ENCODE measurements at regions not wholly inside any gene's neighbourhood (a gene's known extent, or its start where the extent isn't known, plus 50 kb on each side); places are given as distances from the start of the nearest gene placed in this dataset.
A peak's percentile ranks its signal among the peaks of the same experiment; 100 is the strongest.

- 33% methylated on average over 4 of the region's 4 CpGs for WGBS (ENCODE audit: low lambda C conversion rate)
- Histone ChIP-seq H3K4me3 (ENCODE audit: low read depth in 2 of 2, low read length in 1 of 2) (no peak overlapping the region), H3K79me2 (ENCODE audit: insufficient read depth) (no peaks in the 10 kb centered on the region), H3K27ac (ENCODE audit: low read depth in 2 of 2, low read length in 1 of 2) (no peak overlapping the region), H3F3A (replicated peaks; ENCODE audit: insufficient read depth) (no peaks in the 10 kb centered on the region), H3K36me3 (replicated peaks in 1 of 2; ENCODE audit: control insufficient read depth in 1 of 2, insufficient read depth in 2 of 2, low read length in 1 of 2) (no peaks in the 10 kb centered on the region), H3K27me3 (ENCODE audit: insufficient read depth) (no peaks in the 10 kb centered on the region), H3K9me3 (no peaks in the 10 kb centered on the region), H3K9me2 (no peaks in the 10 kb centered on the region), H3K4me1 (ENCODE audit: control insufficient read depth in 1 of 2, insufficient read depth in 2 of 2, low read depth in 1 of 2, low read length in 1 of 2) (0 out of 4 replicates have a peak, but pooled peaks cover 0 to 8% of the 10 kb centered on the region in 2 experiments), H3K9ac (no peak overlapping the region), H4K20me1 (ENCODE audit: insufficient read depth) (no peaks in the 10 kb centered on the region), H3K4me2 (no peak overlapping the region), H2AFZ (ENCODE audit: low read depth) (peak overlapping the region; percentile 21; the same call in 1 of the 2 replicates)
- CTCF ChIA-PET = no interaction called here
- TF ChIP-seq RXRA (IDR thresholded peaks at IDR 0.05; ENCODE audit: borderline replicate concordance, low read depth) (no peak), TAF1 (IDR thresholded peaks at IDR 0.05; ENCODE audit: borderline replicate concordance, low read depth, low read length) (no peak), ZBTB33 (IDR thresholded peaks at IDR 0.05; ENCODE audit: borderline replicate concordance, low read depth) (no peak)
- no peak for DNase-seq
- POLR2A ChIA-PET = no interaction called here
Measured at GRCh38 chr6:105692613-105693215, 289.8 kb upstream of the PREP start.

GRCh38 chr6:105691971-105692370 lies 289.1 kb upstream of the PREP start:
- Histone ChIP-seq H3K4me3 (ENCODE audit: low read depth in 2 of 2, low read length in 1 of 2) (no peak overlapping the region), H3K4me1 (ENCODE audit: control insufficient read depth in 1 of 2, insufficient read depth in 2 of 2, low read depth in 1 of 2, low read length in 1 of 2) (0 out of 4 replicates have a peak, but pooled peaks cover 0 to 8% of the 10 kb centered on the region in 2 experiments), H3K36me3 (replicated peaks in 1 of 2; ENCODE audit: control insufficient read depth in 1 of 2, insufficient read depth in 2 of 2, low read length in 1 of 2) (no peaks in the 10 kb centered on the region), H3K79me2 (ENCODE audit: insufficient read depth) (no peaks in the 10 kb centered on the region), H3K27ac (ENCODE audit: low read depth in 2 of 2, low read length in 1 of 2) (no peak overlapping the region), H3K4me2 (no peak overlapping the region), H3K9ac (no peak overlapping the region), H4K20me1 (ENCODE audit: insufficient read depth) (no peaks in the 10 kb centered on the region), H3K9me2 (no peaks in the 10 kb centered on the region), H3K9me3 (no peaks in the 10 kb centered on the region), H3K27me3 (ENCODE audit: insufficient read depth) (no peaks in the 10 kb centered on the region), H2AFZ (ENCODE audit: low read depth) (no peak overlapping the region), H3F3A (replicated peaks; ENCODE audit: insufficient read depth) (no peaks in the 10 kb centered on the region)
- CTCF ChIA-PET = no interaction called here
- DNase-seq = no peak
- POLR2A ChIA-PET = no interaction called here
- 15% methylated on average over 2 of the region's 2 CpGs for WGBS (ENCODE audit: low lambda C conversion rate)
- TF ChIP-seq NRF1 (IDR thresholded peaks at IDR 0.05; ENCODE audit: low read depth, low read length) (no peak), ELF1 (IDR thresholded peaks at IDR 0.05) (no peak)

DNA sequence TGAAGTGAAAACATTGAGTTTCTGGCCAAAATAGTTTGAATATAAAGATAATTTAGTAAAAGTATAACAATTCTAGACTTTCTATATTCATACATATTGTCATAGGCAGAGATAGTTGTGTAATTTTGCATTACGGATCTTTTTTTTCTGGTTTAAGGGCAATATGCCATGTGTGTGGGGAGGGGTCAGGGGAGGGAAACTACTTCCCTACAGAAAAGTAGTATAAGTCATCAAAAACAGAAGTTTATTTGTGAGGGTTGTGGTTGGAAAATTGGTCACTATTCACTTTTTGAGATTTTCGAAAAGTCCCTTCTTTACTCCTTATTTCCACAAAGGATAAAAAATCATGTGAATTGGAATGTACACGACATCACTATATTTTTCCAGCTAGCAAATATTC lies 288.2 kb upstream of the PREP start:
- Histone ChIP-seq H4K20me1 (ENCODE audit: insufficient read depth) (no peaks in the 10 kb centered on the region), H3K9ac (no peak overlapping the region), H3K36me3 (replicated peaks in 1 of 2; ENCODE audit: control insufficient read depth in 1 of 2, insufficient read depth in 2 of 2, low read length in 1 of 2) (no peaks in the 10 kb centered on the region), H3K4me3 (ENCODE audit: low read depth in 2 of 2, low read length in 1 of 2) (no peak overlapping the region), H3K9me3 (no peaks in the 10 kb centered on the region), H3K9me2 (no peaks in the 10 kb centered on the region), H3K4me1 (ENCODE audit: control insufficient read depth in 1 of 2, insufficient read depth in 2 of 2, low read depth in 1 of 2, low read length in 1 of 2) (0 out of 4 replicates have a peak, but pooled peaks cover 0 to 8% of the 10 kb centered on the region in 2 experiments), H3K79me2 (ENCODE audit: insufficient read depth) (no peaks in the 10 kb centered on the region), H3K27me3 (ENCODE audit: insufficient read depth) (no peaks in the 10 kb centered on the region), H2AFZ (ENCODE audit: low read depth) (no peak overlapping the region), H3F3A (replicated peaks; ENCODE audit: insufficient read depth) (no peaks in the 10 kb centered on the region), H3K4me2 (no peak overlapping the region), H3K27ac (ENCODE audit: low read depth in 2 of 2, low read length in 1 of 2) (no peak overlapping the region)
- WGBS (ENCODE audit: low lambda C conversion rate) = 67% methylated on average over 3 of the region's 3 CpGs
- CTCF ChIA-PET = no interaction called here
- no peak for DNase-seq
- POLR2A ChIA-PET = no interaction called here
- no peak for TF ChIP-seq RCOR1 (IDR thresholded peaks at IDR 0.05; ENCODE audit: low read length)
- TF ChIP-seq GATA2 (CRISPR knock-in tag; IDR thresholded peaks at IDR 0.05) = no peak
- no peak for TF ChIP-seq SIN3A (IDR thresholded peaks at IDR 0.05; ENCODE audit: borderline replicate concordance, low read depth, low read length)
- TF ChIP-seq RAD21 (IDR thresholded peaks at IDR 0.05; ENCODE audit: low read length) = no peak
- TF ChIP-seq RXRA (IDR thresholded peaks at IDR 0.05; ENCODE audit: borderline replicate concordance, low read depth) = no peak
- no peak for TF ChIP-seq MEF2A (IDR thresholded peaks at IDR 0.05; ENCODE audit: borderline replicate concordance, low read depth)
- no peak for TF ChIP-seq REST (IDR thresholded peaks at IDR 0.05; ENCODE audit: low read depth, low read length)
- no peak for TF ChIP-seq FOXJ3 (CRISPR knock-in tag; IDR thresholded peaks at IDR 0.05)
- no peak for TF ChIP-seq TCF12 (IDR thresholded peaks at IDR 0.05)
- TF ChIP-seq EP300 (IDR thresholded peaks at IDR 0.05; ENCODE audit: borderline replicate concordance in 1 of 2, low read depth in 1 of 2, low read length in 1 of 2) = no peak
- TF ChIP-seq POLR2AphosphoS5 (IDR thresholded peaks at IDR 0.05; ENCODE audit: low read depth, low read length) = no peak
- TF ChIP-seq CHD2 (IDR thresholded peaks at IDR 0.05; ENCODE audit: low read length, partially characterized antibody) = no peak
